HG03060 (cell line): ENCODE measurements at regions not wholly inside any gene's neighbourhood (a gene's known extent, or its start where the extent isn't known, plus 50 kb on each side); places are given as distances from the start of the nearest gene placed in this dataset.
"Not testable (repeated sequence)": the region's sequence is repeated elsewhere in the genome, so short reads cannot be mapped to it uniquely, and the experiment has no call there.

ENCODE experiments used
- ATAC-seq: cut with Tn5 transposase; IDR thresholded peaks from one replicate; pipeline ENCODE4 v1.9.1; 2021; ENCODE audit warnings: low read depth, moderate number of reproducible peaks; ENCODE audit not compliant: unreplicated experiment

GRCh38 chr6:54541541-54541940, 233.3 kb downstream of the TINAG start:
- no peak for ATAC-seq

GRCh38 chr6:54559136-54559535, 250.9 kb downstream of the TINAG start:
- ATAC-seq = no peak

- not testable (repeated sequence) for ATAC-seq
These were observed 255.9 kb downstream of the TINAG start for GRCh38 chr6:54564188-54564587.

GRCh38 chr6:54574671-54575070, 266.4 kb downstream of the TINAG start:
- no peak for ATAC-seq

- no peak for ATAC-seq
These were observed 268.3 kb upstream of the FAM83B start for GRCh38 chr6:54578261-54578660.

GRCh38 chr6:54579011-54579410, 267.6 kb upstream of the FAM83B start:
- no peak for ATAC-seq

GRCh38 chr6:54586251-54586650, 260.3 kb upstream of the FAM83B start:
- no peak for ATAC-seq

GRCh38 chr6:54587277-54587676, 259.3 kb upstream of the FAM83B start:
- no peak for ATAC-seq

- ATAC-seq = no peak
These were observed 258.4 kb upstream of the FAM83B start for GRCh38 chr6:54588176-54588575.

GRCh38 chr6:54595844-54596243, 250.7 kb upstream of the FAM83B start:
- no peak for ATAC-seq

GRCh38 chr6:54598787-54599313, 247.7 kb upstream of the FAM83B start:
- no peak for ATAC-seq

- no peak for ATAC-seq
These were observed 244.8 kb upstream of the FAM83B start for GRCh38 chr6:54601600-54602300.

- ATAC-seq = no peak
These were observed 244.0 kb upstream of the FAM83B start for GRCh38 chr6:54602591-54602990.

GRCh38 chr6:54609981-54610380, 236.6 kb upstream of the FAM83B start:
- no peak for ATAC-seq

GRCh38 chr6:54613596-54613995, 233.0 kb upstream of the FAM83B start:
- no peak for ATAC-seq

- ATAC-seq = no peak
These were observed 231.9 kb upstream of the FAM83B start for GRCh38 chr6:54614499-54615195.

GRCh38 chr6:54617730-54618129, 228.8 kb upstream of the FAM83B start:
- ATAC-seq = no peak

GRCh38 chr6:54618572-54618971, 228.0 kb upstream of the FAM83B start:
- no peak for ATAC-seq

- no peak for ATAC-seq
These were observed 227.5 kb upstream of the FAM83B start for GRCh38 chr6:54619102-54619501.

- peak; percentile 76 for ATAC-seq
These were observed 225.3 kb upstream of the FAM83B start for GRCh38 chr6:54621285-54621684.

- ATAC-seq = no peak
These were observed 222.4 kb upstream of the FAM83B start for GRCh38 chr6:54624216-54624615.

- ATAC-seq = no peak
These were observed 221.8 kb upstream of the FAM83B start for GRCh38 chr6:54624779-54625178.
